SK-N-SH (cell line): ENCODE measurements at regions not wholly inside any gene's neighbourhood (a gene's known extent, or its start where the extent isn't known, plus 50 kb on each side); places are given as distances from the start of the nearest gene placed in this dataset.

Source experiments
- EP300 ChIP-seq, 2 experiments: IDR thresholded peaks; 2 replicates each; pipeline versions ENCODE4 v1.4.0 to v1.6.1; 2012; ENCODE audit warnings: borderline replicate concordance in 1 of 2, low read depth in 1 of 2, low read length in 1 of 2
- EZH2phosphoT487 ChIP-seq: fragments of 200-600 bp; sonication (generic); IDR thresholded peaks from 2 replicates; pipeline ENCODE4 v1.6.1; 2017; ENCODE audit warnings: low read depth, mixed run types, mild to moderate bottlenecking, antibody characterized with exemption, moderate library complexity, borderline replicate concordance
- MAX ChIP-seq: IDR thresholded peaks from 2 replicates; pipeline ENCODE4 v1.4.0; 2012; ENCODE audit warnings: low read depth
- MEF2A ChIP-seq: IDR thresholded peaks from 2 replicates; pipeline ENCODE4 v1.4.0; 2012; ENCODE audit warnings: low read depth, borderline replicate concordance
- POLR2AphosphoS5 ChIP-seq: IDR thresholded peaks from 2 replicates; pipeline ENCODE4 v1.6.1; 2012; ENCODE audit warnings: low read depth, low read length
- RAD21 ChIP-seq: IDR thresholded peaks from 2 replicates; pipeline ENCODE4 v1.6.1; 2012; ENCODE audit warnings: mild to moderate bottlenecking, low read length
- RCOR1 ChIP-seq: fragments of 150-350 bp; IDR thresholded peaks from 2 replicates; pipeline ENCODE4 v1.6.1; 2017; ENCODE audit warnings: antibody characterized with exemption, low read length
- SIN3A ChIP-seq: IDR thresholded peaks from 2 replicates; pipeline ENCODE4 v1.6.1; 2012; ENCODE audit warnings: low read depth, mild to moderate bottlenecking, low read length, moderate library complexity, borderline replicate concordance
- YY1 ChIP-seq: IDR thresholded peaks from 2 replicates; pipeline ENCODE4 v1.4.0; 2012; ENCODE audit warnings: low read depth, mild to moderate bottlenecking
- TF ChIP-seq, protein P1 (sequence below): fragments of 200-600 bp; sonication (generic); IDR thresholded peaks from 2 replicates; pipeline ENCODE4 v1.6.1; 2017; ENCODE audit warnings: antibody characterized with exemption, mild to moderate bottlenecking, moderate library complexity
- TF ChIP-seq, protein P2 (sequence below): fragments of 150-350 bp; IDR thresholded peaks from 2 replicates; pipeline ENCODE4 v1.6.1; 2017; ENCODE audit warnings: antibody characterized with exemption, low read length, low read depth, borderline replicate concordance

DNA sequence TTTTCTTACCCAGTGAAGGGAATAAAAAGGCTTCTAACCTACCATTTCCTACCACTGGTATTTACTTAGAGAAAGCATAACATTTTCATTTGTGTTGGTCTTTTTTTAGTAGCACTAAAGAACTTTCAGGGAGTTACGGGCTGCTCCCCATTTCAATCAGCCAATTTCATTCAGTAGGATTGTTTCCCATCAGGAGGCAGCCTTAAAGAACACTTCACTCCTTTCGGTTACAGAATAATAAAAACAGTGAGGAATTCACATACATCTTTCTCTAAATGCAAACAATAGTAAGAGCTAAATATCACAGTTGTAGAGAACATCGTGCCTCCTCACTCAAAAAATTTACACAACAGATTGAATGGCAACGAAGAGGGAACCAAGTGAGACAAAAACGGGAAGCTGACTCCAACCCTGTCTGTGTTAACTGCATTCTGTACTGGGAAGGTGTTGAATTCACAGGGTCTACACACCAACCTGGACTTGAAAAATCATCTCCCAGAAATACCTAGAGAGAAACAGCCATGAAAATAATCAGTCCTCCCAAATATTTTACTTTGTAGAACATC is 55.5 kb upstream of the ABLIM1 start:
- TF ChIP-seq, protein P1, sequence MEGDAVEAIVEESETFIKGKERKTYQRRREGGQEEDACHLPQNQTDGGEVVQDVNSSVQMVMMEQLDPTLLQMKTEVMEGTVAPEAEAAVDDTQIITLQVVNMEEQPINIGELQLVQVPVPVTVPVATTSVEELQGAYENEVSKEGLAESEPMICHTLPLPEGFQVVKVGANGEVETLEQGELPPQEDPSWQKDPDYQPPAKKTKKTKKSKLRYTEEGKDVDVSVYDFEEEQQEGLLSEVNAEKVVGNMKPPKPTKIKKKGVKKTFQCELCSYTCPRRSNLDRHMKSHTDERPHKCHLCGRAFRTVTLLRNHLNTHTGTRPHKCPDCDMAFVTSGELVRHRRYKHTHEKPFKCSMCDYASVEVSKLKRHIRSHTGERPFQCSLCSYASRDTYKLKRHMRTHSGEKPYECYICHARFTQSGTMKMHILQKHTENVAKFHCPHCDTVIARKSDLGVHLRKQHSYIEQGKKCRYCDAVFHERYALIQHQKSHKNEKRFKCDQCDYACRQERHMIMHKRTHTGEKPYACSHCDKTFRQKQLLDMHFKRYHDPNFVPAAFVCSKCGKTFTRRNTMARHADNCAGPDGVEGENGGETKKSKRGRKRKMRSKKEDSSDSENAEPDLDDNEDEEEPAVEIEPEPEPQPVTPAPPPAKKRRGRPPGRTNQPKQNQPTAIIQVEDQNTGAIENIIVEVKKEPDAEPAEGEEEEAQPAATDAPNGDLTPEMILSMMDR = no peak
- TF ChIP-seq YY1 = no peak
- TF ChIP-seq POLR2AphosphoS5 = no peak
- TF ChIP-seq, protein P2, sequence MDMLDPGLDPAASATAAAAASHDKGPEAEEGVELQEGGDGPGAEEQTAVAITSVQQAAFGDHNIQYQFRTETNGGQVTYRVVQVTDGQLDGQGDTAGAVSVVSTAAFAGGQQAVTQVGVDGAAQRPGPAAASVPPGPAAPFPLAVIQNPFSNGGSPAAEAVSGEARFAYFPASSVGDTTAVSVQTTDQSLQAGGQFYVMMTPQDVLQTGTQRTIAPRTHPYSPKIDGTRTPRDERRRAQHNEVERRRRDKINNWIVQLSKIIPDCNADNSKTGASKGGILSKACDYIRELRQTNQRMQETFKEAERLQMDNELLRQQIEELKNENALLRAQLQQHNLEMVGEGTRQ = no peak
- no peak for TF ChIP-seq RAD21
- TF ChIP-seq MAX = no peak
- no peak for TF ChIP-seq SIN3A
- no peak for TF ChIP-seq EZH2phosphoT487
- TF ChIP-seq EP300 (IDR thresholded peaks at IDR 0.05; ENCODE audit: borderline replicate concordance in 1 of 2, low read depth in 1 of 2, low read length in 1 of 2) = no peak
- no peak for TF ChIP-seq RCOR1
- no peak for TF ChIP-seq MEF2A
